ENCODE measurements at regions not wholly inside any gene's neighbourhood (a gene's known extent, or its start where the extent isn't known, plus 50 kb on each side); places are given as distances from the start of the nearest gene placed in this dataset.

DNA sequence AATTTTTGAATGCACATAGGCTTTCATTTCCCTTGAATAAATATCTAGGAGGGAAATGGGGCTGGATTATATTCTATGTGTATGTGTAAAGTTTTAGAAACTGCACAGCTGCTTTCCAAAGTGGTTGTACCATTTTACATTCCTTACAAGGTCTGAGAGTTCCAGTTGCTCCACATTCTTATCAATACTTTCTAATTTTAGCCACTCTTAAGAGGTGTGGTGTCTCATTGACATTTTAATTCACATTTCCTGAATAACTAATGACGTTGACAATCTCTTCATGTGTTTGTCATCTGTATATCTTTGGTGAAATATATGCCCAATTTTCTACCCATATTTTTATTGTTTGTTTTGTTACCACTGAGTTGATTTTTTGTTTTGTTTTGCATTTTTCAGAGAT lies 74.6 kb upstream of the VASH1 start:
- H3K4me3 ChIP-seq (replicated peaks; ENCODE audit: low read depth, low read length), result no peak overlapping the region
- TF ChIP-seq CTCF (IDR thresholded peaks at IDR 0.05; ENCODE audit: low read length, missing control alignments), result no peak
- DNase-seq (ENCODE audit: low read depth), result no peak

DNA sequence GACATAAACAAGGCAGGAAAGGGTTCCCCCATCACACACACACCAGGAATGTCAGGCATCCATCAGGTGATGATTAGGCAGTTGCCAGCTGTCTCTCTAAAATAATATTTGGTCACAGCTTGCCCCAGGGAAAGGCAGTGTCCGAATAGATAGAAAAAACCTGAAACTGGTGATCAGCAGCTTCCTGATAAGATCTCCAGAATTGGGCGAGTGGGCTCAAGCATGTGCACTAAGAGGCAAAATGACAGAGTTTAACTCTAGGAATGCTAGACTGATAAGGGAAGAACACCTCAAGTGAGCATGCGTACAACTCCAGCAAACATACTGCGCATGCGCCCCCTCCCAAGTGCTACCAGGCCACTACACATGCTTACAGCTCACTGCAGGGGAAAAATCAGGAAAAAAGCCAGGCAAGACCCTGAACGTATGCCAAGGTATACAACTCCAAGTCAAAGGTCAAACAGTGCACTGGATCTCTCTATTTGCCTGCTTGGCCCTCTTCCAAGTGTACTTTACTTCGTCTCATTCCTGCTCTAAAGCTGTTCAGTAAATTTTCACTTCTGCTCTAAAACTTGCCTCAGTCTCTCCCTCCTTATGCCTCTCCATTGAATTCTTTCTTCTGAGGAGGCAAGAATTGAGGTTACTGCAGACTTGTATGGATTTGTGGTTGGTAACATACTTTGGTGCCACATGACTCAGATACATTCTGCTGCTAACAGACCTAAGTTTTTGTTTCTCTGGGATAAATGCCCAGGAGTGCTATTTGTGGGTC lies 73.5 kb upstream of the VASH1 start:
- DNase-seq (ENCODE audit: low read depth), result no peak
- no peak overlapping the region for H3K4me3 ChIP-seq (replicated peaks; ENCODE audit: low read depth, low read length)
- TF ChIP-seq CTCF (IDR thresholded peaks at IDR 0.05; ENCODE audit: low read length, missing control alignments), result no peak

DNA sequence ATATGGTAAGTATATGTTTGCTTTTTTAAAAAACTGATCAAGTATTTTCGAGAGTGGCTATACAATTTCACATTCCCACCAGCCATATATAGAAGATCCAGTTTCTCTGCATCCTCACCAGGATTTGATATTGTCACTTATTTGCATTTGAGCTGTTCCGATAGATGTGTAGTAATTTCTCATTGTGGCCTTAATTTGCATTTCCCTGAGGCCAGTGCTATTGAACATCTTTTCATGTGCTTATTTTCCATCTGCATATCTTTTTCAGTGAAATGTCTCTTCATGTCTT lies 72.9 kb upstream of the VASH1 start:
- H3K4me3 ChIP-seq (replicated peaks; ENCODE audit: low read depth, low read length), result no peak overlapping the region
- no peak for TF ChIP-seq CTCF (IDR thresholded peaks at IDR 0.05; ENCODE audit: low read length, missing control alignments)
- DNase-seq (ENCODE audit: low read depth), result no peak

- DNase-seq (ENCODE audit: low read depth), result no peak
- no peak for TF ChIP-seq CTCF (IDR thresholded peaks at IDR 0.05; ENCODE audit: low read length, missing control alignments)
- no peak overlapping the region for H3K4me3 ChIP-seq (replicated peaks; ENCODE audit: low read depth, low read length)
Observed at GRCh38 chr14:76690502-76691105, 70.7 kb upstream of the VASH1 start.

GRCh38 chr14:76694106-76694505 lies 67.2 kb upstream of the VASH1 start:
- no peak overlapping the region for H3K4me3 ChIP-seq (replicated peaks; ENCODE audit: low read depth, low read length)
- no peak for TF ChIP-seq CTCF (IDR thresholded peaks at IDR 0.05; ENCODE audit: low read length, missing control alignments)
- DNase-seq (ENCODE audit: low read depth), result no peak

DNA sequence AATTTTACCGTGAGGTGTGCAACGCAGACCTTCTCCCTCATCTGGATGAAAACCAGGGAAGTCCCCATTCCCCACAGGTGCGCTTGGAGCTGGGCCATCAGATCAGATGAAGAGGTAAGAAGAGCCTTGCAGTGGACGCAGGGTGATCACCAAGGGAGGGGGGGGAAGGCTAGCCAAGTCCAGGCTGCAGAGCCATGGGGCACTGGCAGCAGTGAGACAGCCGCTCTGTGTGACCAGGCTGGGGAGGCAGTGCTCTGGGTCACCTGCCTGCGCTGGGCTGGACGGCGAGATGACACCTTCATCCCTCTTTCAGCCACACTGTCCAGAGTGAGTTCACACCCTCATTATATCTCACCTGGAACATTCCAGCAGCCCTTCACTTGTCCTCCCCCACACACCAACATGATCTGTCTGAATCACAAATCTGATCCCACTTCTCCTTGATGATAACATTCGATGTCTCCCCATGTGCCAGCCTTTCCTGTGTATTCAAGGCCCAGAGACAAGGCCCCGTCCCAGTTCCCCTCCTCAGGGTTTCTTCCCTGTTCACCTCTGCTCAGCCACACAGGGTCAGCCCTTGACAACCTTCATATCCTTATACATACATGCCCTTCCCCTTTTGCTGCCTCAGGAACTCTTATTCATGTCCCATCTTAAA lies 65.9 kb upstream of the VASH1 start:
- no peak overlapping the region for H3K4me3 ChIP-seq (replicated peaks; ENCODE audit: low read depth, low read length)
- no peak for DNase-seq (ENCODE audit: low read depth)
- TF ChIP-seq CTCF (IDR thresholded peaks at IDR 0.05; ENCODE audit: low read length, missing control alignments), result no peak
